Fibroblast of peridontal ligament (primary cell): ENCODE measurements at regions not wholly inside any gene's neighbourhood (a gene's known extent, or its start where the extent isn't known, plus 50 kb on each side); places are given as distances from the start of the nearest gene placed in this dataset.

ENCODE experiments used
- DNase-seq: peaks from one replicate; pipeline ENCODE4 v3.0.0-alpha.2; 2010; ENCODE audit errors: extremely low read depth

GRCh38 chr10:128998101-128998805, 468.8 kb upstream of the MGMT start:
- no peak for DNase-seq

DNA sequence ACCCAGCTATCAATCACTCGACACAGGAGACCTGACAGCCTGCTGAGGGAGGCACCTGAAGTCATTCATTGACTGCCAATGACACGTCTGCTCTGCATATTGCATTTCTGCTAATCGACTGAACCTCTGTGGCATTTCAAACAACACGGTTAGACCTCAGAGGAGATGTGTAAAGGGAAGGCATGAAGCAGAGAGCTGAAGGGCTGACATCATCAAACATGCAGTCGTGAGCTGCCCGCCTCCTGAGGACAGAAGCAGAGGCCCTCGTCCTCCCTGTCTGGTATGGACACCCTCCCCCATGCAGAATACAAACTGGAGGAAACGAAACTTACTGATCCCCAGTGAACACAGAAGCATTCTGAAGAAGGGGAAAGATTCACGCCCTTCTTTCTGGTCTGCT, 462.6 kb upstream of the MGMT start:
- no peak for DNase-seq

DNA sequence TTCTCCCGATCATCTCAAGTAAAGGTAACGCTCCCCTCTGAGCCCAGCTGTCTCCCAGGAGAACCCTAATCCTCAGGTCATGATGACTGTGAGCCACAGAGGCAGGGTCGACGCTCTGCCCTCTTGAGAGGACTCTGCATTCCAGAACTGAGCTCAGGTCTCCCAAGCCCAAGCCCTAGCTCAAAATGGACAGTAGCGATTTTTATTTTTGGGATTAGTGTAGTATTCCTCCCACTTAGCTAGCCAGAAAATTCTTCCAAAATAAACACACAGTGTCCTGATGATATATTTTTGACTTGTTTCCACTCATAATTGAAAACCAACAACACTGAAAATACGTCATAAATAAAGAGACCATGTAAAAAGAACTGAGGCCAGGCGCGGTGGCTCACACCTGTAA, 462.0 kb upstream of the MGMT start:
- no peak for DNase-seq

DNA sequence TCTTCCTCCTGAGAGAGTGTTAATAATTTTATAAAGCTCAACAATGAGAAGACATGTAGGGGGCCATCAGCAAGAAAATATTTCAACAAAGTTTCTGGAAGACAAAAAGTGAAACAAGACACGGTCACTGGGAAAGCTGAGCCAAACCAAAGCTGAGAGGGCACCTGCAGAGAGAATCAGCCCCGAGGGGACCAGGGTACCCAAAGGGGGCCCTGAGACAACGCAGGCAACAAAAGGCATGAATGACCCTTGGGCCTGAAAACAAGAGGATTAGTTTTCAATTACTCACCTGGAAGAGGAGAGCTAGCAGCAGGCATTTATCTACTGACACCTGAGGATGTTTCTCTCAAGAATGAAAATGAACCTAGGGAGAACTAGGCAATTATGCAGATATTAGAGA, 461.2 kb upstream of the MGMT start:
- DNase-seq: no peak

GRCh38 chr10:129018511-129018910, 448.5 kb upstream of the MGMT start:
- no peak for DNase-seq

DNA sequence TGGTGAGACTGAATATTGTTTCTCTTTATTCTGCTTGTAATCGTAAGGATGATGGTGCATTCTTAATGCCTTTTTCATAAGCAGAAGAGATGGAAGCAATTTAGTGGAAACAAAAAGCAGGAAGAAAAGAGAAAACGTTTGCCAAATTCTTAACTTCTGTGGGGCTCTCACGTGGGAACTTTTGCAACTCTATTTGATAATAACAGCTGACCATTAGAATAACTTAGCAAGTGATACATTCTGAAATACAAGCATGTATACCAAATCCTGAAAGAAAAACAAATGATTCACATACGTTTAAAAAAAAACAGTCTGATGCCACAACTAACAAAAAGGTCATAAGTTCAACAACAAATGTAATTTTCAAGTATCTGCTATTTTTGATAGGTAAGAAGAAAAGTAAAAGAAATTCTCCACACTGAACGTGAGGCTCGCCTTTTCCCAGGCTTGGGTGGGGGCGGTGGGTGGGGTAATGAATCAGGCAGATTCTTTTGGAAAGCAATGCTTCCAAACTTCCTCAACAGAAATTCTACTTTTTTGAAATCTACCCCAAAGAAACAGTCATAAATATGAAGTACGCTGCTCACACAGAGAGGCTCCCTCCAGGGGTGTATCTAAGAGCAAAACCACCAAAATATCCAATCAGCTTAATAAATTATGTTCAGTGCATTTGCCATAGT, 446.2 kb upstream of the MGMT start:
- DNase-seq: no peak

DNA sequence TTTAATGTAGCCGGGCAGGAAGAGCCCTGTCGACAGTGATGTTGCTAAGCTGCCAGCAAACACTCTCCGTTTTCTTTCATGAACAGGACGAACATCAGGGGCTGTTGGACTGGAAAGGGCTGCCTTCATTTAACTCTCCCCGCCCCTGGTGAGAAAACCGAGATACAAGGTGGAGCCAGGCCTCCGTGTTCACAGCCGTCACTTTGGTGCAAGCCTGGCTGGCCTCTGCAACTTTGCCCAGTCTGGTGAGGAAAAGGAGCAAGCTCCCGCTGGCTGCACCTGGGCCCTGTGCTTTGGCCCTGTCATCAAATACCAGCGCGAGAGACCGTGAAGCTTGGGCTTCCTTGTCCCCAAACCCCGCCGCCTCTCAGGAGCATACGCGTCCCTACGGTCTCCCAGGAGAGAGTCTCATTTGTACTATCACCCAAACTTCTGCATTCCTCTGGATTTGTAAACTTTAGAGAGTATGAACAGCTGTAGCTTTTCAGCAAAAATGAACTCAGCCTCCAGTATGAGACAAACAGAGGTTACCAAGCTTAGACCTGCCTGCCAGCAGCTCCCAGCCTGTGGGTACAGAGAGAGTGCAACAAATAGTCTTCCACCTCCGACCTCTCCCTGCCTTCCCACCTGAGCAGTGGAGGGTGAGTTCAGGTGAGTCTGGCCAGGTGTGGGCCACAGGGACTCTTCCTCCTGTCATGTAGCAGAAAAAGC, 445.3 kb upstream of the MGMT start:
- DNase-seq: no peak

GRCh38 chr10:129023082-129023481, 444.0 kb upstream of the MGMT start:
- no peak for DNase-seq

DNA sequence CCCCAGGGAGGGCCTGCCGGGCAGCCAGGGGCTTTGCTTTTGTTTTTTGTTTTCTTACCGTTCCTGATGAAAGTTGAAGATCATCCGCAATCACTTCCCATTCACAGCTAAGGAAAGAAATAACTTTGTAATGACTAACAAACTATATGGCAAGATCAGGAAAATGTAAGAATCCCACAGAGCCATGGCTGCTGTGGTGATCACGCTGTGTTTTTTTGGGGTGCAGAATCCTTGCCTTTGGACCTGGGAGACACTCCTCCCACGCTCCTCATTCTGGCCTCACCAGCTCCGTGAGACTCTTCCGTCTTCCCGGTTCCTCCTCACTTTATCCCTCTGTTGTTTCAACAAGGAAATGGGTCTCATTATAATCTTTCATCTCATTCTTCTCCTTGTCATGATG, 443.0 kb upstream of the MGMT start:
- no peak for DNase-seq

DNA sequence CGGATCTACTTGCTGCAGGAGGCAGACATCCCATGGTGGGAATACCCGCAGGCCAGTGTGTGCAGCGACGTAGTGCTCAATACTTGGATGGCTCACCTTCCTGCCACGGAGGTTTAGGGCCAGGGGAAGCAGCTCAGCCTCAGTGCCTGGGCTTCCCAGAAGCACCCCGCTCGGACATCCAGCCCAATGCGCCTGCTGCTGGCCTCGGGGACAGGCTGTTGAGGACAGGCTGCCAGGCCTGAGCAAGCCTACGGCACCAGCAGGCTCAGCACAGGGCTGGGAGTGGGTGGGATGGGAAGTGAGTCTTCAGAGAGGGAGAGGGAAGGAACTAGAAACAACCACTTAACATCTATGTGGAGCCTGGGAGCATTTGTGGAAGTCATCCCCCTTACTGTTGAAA, 441.3 kb upstream of the MGMT start:
- DNase-seq: no peak

DNA sequence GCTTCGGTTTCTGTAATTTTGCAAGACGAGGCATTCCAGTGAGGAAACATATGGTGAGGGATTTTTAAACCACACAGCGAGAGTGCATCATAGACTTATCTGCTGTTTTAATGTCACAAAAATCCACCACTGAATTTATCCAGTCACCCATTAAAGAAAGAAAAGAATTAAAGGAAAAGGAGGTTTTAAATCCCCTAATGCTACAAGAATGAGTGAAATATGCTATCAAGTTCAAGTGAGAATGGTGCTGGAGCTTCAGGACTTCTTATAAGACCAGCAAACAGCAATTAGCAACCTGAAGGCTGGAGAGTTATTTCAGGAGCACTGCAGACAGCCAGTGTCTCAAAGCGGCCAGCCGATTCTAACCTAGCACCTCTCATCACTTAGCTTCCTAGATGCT, 439.1 kb upstream of the MGMT start:
- no peak for DNase-seq

DNA sequence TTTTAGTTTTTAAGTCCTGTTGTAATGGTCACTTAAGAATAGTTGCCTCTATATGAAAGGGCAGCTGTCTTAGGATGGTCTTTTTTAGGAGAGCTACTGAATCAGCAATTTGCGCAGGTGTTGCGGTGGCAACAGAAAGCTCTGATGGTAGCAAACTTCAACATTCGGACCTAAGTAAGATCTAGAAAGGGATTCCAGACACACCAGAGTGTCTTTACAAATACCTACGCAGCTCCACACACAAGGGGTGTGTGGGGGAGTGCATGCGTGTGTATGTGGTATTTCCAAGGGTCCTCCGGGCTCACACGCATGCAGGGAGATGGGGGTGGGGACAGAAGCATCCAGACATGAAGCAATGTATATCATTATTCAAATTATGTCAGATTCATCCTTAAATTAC, 438.6 kb upstream of the MGMT start:
- DNase-seq: no peak

DNA sequence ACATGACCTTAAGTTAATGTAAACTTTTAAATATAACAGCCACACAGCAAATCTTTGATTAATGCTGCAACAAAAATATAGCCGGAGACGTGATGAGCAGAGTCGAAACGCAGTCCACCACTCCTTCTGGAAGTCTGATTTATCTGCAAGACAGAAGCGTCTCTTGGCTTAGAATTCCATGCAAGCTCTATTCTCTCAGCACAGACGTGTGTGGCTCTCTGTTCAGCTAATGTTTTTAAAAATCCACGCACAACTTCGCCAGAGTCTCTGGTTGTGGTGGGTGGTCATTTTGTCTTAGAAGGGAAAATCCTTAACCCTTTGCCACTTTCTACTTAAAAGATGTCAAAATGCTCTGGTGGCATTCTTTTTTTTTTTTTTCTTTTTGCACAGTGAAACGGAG, 438.0 kb upstream of the MGMT start:
- no peak for DNase-seq

- DNase-seq: no peak
Observed at GRCh38 chr10:129029851-129030602, 437.0 kb upstream of the MGMT start.

DNA sequence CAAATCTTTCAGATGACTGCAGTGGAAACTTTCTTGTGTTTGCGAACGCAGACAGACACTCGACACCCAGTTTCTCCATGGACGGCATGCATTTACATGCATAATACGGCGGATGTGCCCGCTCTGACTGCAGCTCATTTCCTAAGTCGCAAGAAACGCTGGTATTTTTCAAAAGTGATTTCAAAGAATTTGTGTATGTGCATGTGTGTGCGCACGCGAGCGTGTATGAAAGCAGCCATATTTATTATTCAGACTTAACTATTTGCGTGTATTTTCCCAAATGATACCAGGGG, 436.5 kb upstream of the MGMT start:
- no peak for DNase-seq

- peak; percentile 2 for DNase-seq
Observed at GRCh38 chr10:129030996-129031843, 435.8 kb upstream of the MGMT start.

DNA sequence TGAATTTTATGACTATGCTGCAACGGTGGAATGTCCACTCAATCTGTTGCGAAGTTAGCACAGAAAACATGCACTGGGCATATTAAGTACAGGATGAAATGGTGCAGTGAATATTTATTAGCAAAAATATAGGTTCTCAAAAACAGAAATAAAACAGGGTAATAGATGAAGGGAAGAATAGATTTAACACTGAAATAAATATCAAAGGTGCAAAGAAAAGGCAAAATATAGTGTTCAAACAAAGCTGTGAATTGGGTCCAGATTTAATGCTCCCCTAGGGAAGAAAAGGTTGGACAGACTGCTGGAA, 435.2 kb upstream of the MGMT start:
- DNase-seq: no peak

GRCh38 chr10:129032372-129033313, 434.4 kb upstream of the MGMT start:
- DNase-seq: no peak

DNA sequence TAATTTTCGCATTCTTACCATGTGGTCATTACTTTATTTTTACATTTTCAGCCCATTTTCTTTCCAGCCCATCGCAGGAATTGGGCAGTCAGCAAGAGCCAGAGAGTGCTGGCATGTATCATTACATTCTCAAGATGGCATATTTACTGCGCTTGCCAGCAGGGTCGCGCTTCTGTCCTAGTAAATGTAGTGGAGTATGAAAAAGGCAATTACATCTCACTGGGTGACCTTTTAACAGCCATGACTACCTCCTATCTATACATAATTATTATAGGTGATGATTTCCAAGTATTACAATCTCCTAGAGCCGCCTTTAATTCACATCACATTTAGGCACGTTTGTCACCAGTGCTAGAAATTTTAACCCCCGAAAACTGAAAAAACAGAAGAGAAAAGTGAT, 433.7 kb upstream of the MGMT start:
- no peak for DNase-seq

- no peak for DNase-seq
Observed at GRCh38 chr10:129033790-129034272, 433.2 kb upstream of the MGMT start.
